GM12878 (cell line): ENCODE measurements at regions not wholly inside any gene's neighbourhood (a gene's known extent, or its start where the extent isn't known, plus 50 kb on each side); places are given as distances from the start of the nearest gene placed in this dataset.

Experiments
- ATAC-seq: fragments of 200-7000 bp; cut with Tn5 transposase; 3 replicates; pipeline ENCODE4 v1.9.1; 2020; ENCODE audit warnings: mild to moderate bottlenecking, moderate library complexity
- BruUV-seq: library from RNA; stranded (reverse); fragments of 400-500 nt; replicated peaks from 2 replicates; lab custom pipeline; 2021; lab: Mats Ljungman, UMichigan
- CTCF ChIA-PET: fragments of 300-600 bp; sonication (Branson Sonifier 250); formaldehyde crosslinking; extraction: SDS; loops from one replicate; lab custom pipeline; 2021; ENCODE audit warnings: inconsistent platforms; lab: Yijun Ruan, JAX
- POLR2A ChIA-PET: fragments of 350-600 bp; formaldehyde crosslinking; extraction: SDS; loops from one replicate; lab custom pipeline; 2021; ENCODE audit warnings: inconsistent platforms; lab: Charles Lee
- RAD21 ChIA-PET: fragments of 300-600 bp; sonication (Branson Sonifier 250); formaldehyde crosslinking; loops from one replicate; lab custom pipeline; 2023; ENCODE audit warnings: antibody characterized with exemption; ENCODE audit not compliant: unreplicated experiment; lab: Charles Lee
- SMC1A ChIA-PET: fragments of 300-600 bp; sonication (Branson Sonifier 250); formaldehyde crosslinking; loops from one replicate; lab custom pipeline; 2023; ENCODE audit not compliant: unreplicated experiment, uncharacterized antibody; lab: Charles Lee
- DNase-seq: peaks from one replicate; pipeline ENCODE4 v3.0.0-alpha.2; 2011; ENCODE audit warnings: low read depth, low spot score
- FAIRE-seq: peaks from 3 replicates; lab custom pipeline; 2011; peaks lifted over from hg19 to GRCh38; lab: Jason Lieb, UNC
- H2AFZ ChIP-seq: 2 replicates; pipeline ENCODE4 v1.6.0; 2011; ENCODE audit warnings: low read depth, low read length, control low read depth; ENCODE audit not compliant: control insufficient read depth
- H3K27ac ChIP-seq: 2 replicates; pipeline ENCODE4 v1.5.1; 2011; ENCODE audit warnings: control low read depth; ENCODE audit not compliant: control insufficient read depth, insufficient read depth
- H3K27me3 ChIP-seq, 2 experiments: replicated peaks in 1 of 2; 2 replicates each; pipeline versions ENCODE4 v1.6.0 to v1.6.1; 2011; ENCODE audit warnings: low read length in 1 of 2; ENCODE audit not compliant: control insufficient read depth in 2 of 2, insufficient read depth in 2 of 2
- H3K36me3 ChIP-seq, 2 experiments: 2 replicates each; pipeline ENCODE4 v1.5.1; 2011; ENCODE audit warnings: low read length in 1 of 2; ENCODE audit not compliant: control insufficient read depth in 2 of 2, insufficient read depth in 2 of 2
- H3K4me1 ChIP-seq: 2 replicates; pipeline ENCODE4 v1.6.1; 2011; ENCODE audit warnings: mild to moderate bottlenecking, low read length, moderate library complexity, mixed read lengths; ENCODE audit not compliant: control insufficient read depth, insufficient read depth
- H3K4me2 ChIP-seq: 2 replicates; pipeline ENCODE4 v1.6.0; 2011; ENCODE audit warnings: control low read depth; ENCODE audit not compliant: control insufficient read depth, insufficient read depth
- H3K4me3 ChIP-seq: fragments of 200-600 bp; sonication (generic); 2 replicates; pipeline ENCODE4 v1.5.1; 2016
- H3K79me2 ChIP-seq: 2 replicates; pipeline ENCODE4 v1.6.0; 2011; ENCODE audit warnings: low read length; ENCODE audit not compliant: control insufficient read depth, insufficient read depth
- H3K9ac ChIP-seq: 2 replicates; pipeline ENCODE4 v1.8.0; 2011; ENCODE audit warnings: low read length, control low read depth, mixed read lengths; ENCODE audit not compliant: control insufficient read depth, insufficient read depth
- H3K9me3 ChIP-seq: replicated peaks from 3 replicates; pipeline ENCODE4 v1.5.1; 2011; ENCODE audit warnings: mild to moderate bottlenecking, low read length; ENCODE audit not compliant: control insufficient read depth, insufficient read depth
- H4K20me1 ChIP-seq: 2 replicates; pipeline ENCODE4 v1.6.0; 2011; ENCODE audit not compliant: control insufficient read depth, insufficient read depth
- ASH2L ChIP-seq: fragments of 300-600, 200-600 bp; sonication (generic); IDR thresholded peaks from 2 replicates; pipeline ENCODE4 v1.6.1; 2017; ENCODE audit warnings: low read depth, mild to moderate bottlenecking, borderline replicate concordance
- CBX3 ChIP-seq: fragments of 200-600 bp; sonication (generic); IDR thresholded peaks from 2 replicates; pipeline ENCODE4 v1.6.1; 2016; ENCODE audit warnings: low read depth, borderline replicate concordance
- CBX5 ChIP-seq: sonication (generic); IDR thresholded peaks from 2 replicates; pipeline ENCODE4 v1.6.1; 2016; ENCODE audit warnings: low read depth, moderate library complexity, mild to moderate bottlenecking, inconsistent platforms
- EGR1 ChIP-seq, 2 experiments: IDR thresholded peaks; 1 replicate in 1 of 2; 2 replicates in 1 of 2; pipeline ENCODE4 v1.6.1; 2011 to 2012; ENCODE audit warnings: low read depth in 2 of 2, low read length in 2 of 2, borderline replicate concordance in 1 of 2, mild to moderate bottlenecking in 1 of 2, moderate library complexity in 1 of 2
- IRF4 ChIP-seq: IDR thresholded peaks from 2 replicates; pipeline ENCODE4 v1.6.1; 2011; ENCODE audit warnings: low read depth, low read length
- MTA3 ChIP-seq: IDR thresholded peaks from 2 replicates; pipeline ENCODE4 v1.6.1; 2012; ENCODE audit warnings: low read length, inconsistent platforms, borderline replicate concordance
- MYB ChIP-seq: fragments of 150-350 bp; IDR thresholded peaks from 2 replicates; pipeline ENCODE4 v1.6.1; 2014; ENCODE audit warnings: mild to moderate bottlenecking, low read depth, low read length, borderline replicate concordance
- NKRF ChIP-seq: fragments of 450-650 bp; conservative IDR thresholded peaks from 2 replicates; pipeline ENCODE4 v1.6.1; 2017; ENCODE audit warnings: mild to moderate bottlenecking, moderate library complexity
- NR2C1 ChIP-seq: fragments of 450-650 bp; IDR thresholded peaks from 2 replicates; pipeline ENCODE4 v1.6.1; 2017; ENCODE audit warnings: antibody characterized with exemption, mild to moderate bottlenecking, moderate library complexity
- POU2F2 ChIP-seq: IDR thresholded peaks from 3 replicates; pipeline ENCODE4 v1.6.1; 2011; ENCODE audit warnings: low read depth, mild to moderate bottlenecking, low read length, borderline replicate concordance
- RBBP5 ChIP-seq: fragments of 200-600 bp; sonication (generic); conservative IDR thresholded peaks from 2 replicates; pipeline ENCODE4 v1.6.1; 2016
- TCF7 ChIP-seq: IDR thresholded peaks from 2 replicates; pipeline ENCODE4 v1.6.1; 2014; ENCODE audit warnings: antibody characterized with exemption, borderline replicate concordance
- YBX1 ChIP-seq: fragments of 450-650 bp; IDR thresholded peaks from 2 replicates; pipeline ENCODE4 v1.6.1; 2016; ENCODE audit warnings: antibody characterized with exemption
- ZSCAN29 ChIP-seq: fragments of 450-650 bp; IDR thresholded peaks from 2 replicates; pipeline ENCODE4 v1.6.1; 2017; ENCODE audit warnings: mild to moderate bottlenecking, moderate library complexity
- WGBS: methylation state at CpG from one replicate; pipeline ENCODE4 v1.1.6; 2016; ENCODE audit warnings: low lambda C conversion rate; ENCODE audit not compliant: insufficient replicate concordance, insufficient coverage; ENCODE audit errors: missing lambda C conversion rate; 5-methylcytosine and 5-hydroxymethylcytosine counted together
- in situ Hi-C: fragments of 300-500 bp; cut with MboI; formaldehyde crosslinking; loops from 9 replicates; pipeline ENCODE4 v1.14.3; 2018; ENCODE audit warnings: mixed read lengths
- intact Hi-C: fragments of 100-400 bp; cut with micrococcal nuclease; formaldehyde crosslinking; loops from one replicate; pipeline ENCODE4 v1.14.2; 2022; ENCODE audit not compliant: unreplicated experiment

GRCh38 chr7:51700593-51701215 lies 384.1 kb upstream of the COBL start:
- Histone ChIP-seq H4K20me1 (no peaks in the 10 kb centered on the region), H3K4me1 (no peaks in the 10 kb centered on the region), H3K36me3 (no peaks in the 10 kb centered on the region), H3K9ac (no peak overlapping the region), H3K27ac (no peak overlapping the region), H3K9me3 (no peaks in the 10 kb centered on the region)
- CTCF ChIA-PET, result no interaction called here
- TF ChIP-seq RBBP5 (no peak), EGR1 (IDR thresholded peaks at IDR 0.05; ENCODE audit: borderline replicate concordance in 1 of 2, low read depth in 2 of 2, low read length in 2 of 2) (no peak), CBX5 (no peak), CBX3 (no peak), ZSCAN29 (no peak), NR2C1 (no peak), IRF4 (no peak), ASH2L (no peak), YBX1 (no peak), MTA3 (no peak), POU2F2 (no peak), TCF7 (no peak), NKRF (no peak), MYB (no peak)
- TF ChIP-seq, all 136 proteins: peak for 0
- ChIA-PET RAD21 (no interaction called here), SMC1A (interaction anchor here (0.7 kb wide), 1 partner anchor 75 kb away, joined by 3 read pairs; no protein-coding TSS in a partner anchor), POLR2A (no interaction called here)
- no TSS peak for BruUV-seq
- no peak overlapping the region for H2AFZ ChIP-seq
- H3K4me2 ChIP-seq, result no peak overlapping the region
- H3K4me3 ChIP-seq, result no peak overlapping the region
- DNase-seq (no peak), FAIRE-seq (no peak), ATAC-seq (no peak)
- WGBS, result 22% methylated on average over 3 of the region's 3 CpGs
- H3K79me2 ChIP-seq, result no peaks in the 10 kb centered on the region
- in situ Hi-C loops (no loop called here), intact Hi-C loops (no loop called here)
- no peaks in the 10 kb centered on the region for H3K27me3 ChIP-seq
